Endodermal cell (in vitro differentiated cells): ENCODE measurements at regions not wholly inside any gene's neighbourhood (a gene's known extent, or its start where the extent isn't known, plus 50 kb on each side); places are given as distances from the start of the nearest gene placed in this dataset.

ENCODE experiments used
- DNase-seq: peaks from one replicate; pipeline ENCODE4 v3.0.0-alpha.2; 2017
- H3K27ac ChIP-seq: 2 replicates; pipeline ENCODE4 v1.5.1; 2013; ENCODE audit warnings: mild to moderate bottlenecking, low read depth, low read length, moderate library complexity
- H3K27me3 ChIP-seq: 2 replicates; pipeline ENCODE4 v1.6.1; 2013; ENCODE audit warnings: mild to moderate bottlenecking, low read length, moderate library complexity; ENCODE audit not compliant: insufficient read depth, control insufficient read depth, poor library complexity, severe bottlenecking
- H3K36me3 ChIP-seq: 2 replicates; pipeline ENCODE4 v1.7.0; 2013; ENCODE audit warnings: mild to moderate bottlenecking, low read length, moderate library complexity; ENCODE audit not compliant: control insufficient read depth, insufficient read depth
- H3K4me1 ChIP-seq: one replicate; pipeline ENCODE4 v1.7.0; 2013; ENCODE audit warnings: low read length; ENCODE audit not compliant: control insufficient read depth, insufficient read depth
- H3K4me3 ChIP-seq: 2 replicates; pipeline ENCODE4 v1.5.1; 2013; ENCODE audit warnings: mild to moderate bottlenecking, low read length, moderate library complexity
- H3K9ac ChIP-seq: 2 replicates; pipeline ENCODE4 v1.6.1; 2013; ENCODE audit warnings: mild to moderate bottlenecking, low read length, moderate library complexity; ENCODE audit not compliant: poor library complexity, severe bottlenecking; ENCODE audit errors: extremely low read depth
- H3K9me3 ChIP-seq: 2 replicates; pipeline ENCODE4 v1.6.1; 2013; ENCODE audit warnings: mild to moderate bottlenecking, low read length, moderate library complexity; ENCODE audit not compliant: control insufficient read depth
- H3K27ac Mint-ChIP-seq: 2 replicates; pipeline ENCODE4 v1.8.0; 2020; ENCODE audit warnings: mixed read lengths
- H3K27me3 Mint-ChIP-seq: 2 replicates; pipeline ENCODE4 v1.8.0; 2021; ENCODE audit warnings: mild to moderate bottlenecking, mixed read lengths; ENCODE audit not compliant: insufficient read depth
- H3K36me3 Mint-ChIP-seq: 2 replicates; pipeline ENCODE4 v1.8.0; 2020; ENCODE audit warnings: low read depth, mixed read lengths
- H3K4me1 Mint-ChIP-seq: 2 replicates; pipeline ENCODE4 v1.8.0; 2020; ENCODE audit warnings: mixed read lengths
- H3K4me3 Mint-ChIP-seq: 2 replicates; pipeline ENCODE4 v1.8.0; 2020; ENCODE audit warnings: mild to moderate bottlenecking, moderate library complexity, mixed read lengths
- H3K9me3 Mint-ChIP-seq: 2 replicates; pipeline ENCODE4 v1.8.0; 2020; ENCODE audit warnings: mild to moderate bottlenecking, mixed read lengths
- CTCF ChIP-seq: fragments of 200-600 bp; sonication (generic); conservative IDR thresholded peaks from 2 replicates; pipeline ENCODE4 v1.5.0; 2021; ENCODE audit warnings: antibody characterized with exemption, mild to moderate bottlenecking
- WGBS, 2 experiments: methylation state at CpG; one replicate each; pipeline versions ENCODE4 v1.1.5 to v1.1.7; 2013; ENCODE audit warnings: missing lambda C conversion rate in 2 of 2, mixed read lengths in 1 of 2; ENCODE audit not compliant: insufficient coverage in 1 of 2, insufficient read length in 1 of 2; 5-methylcytosine and 5-hydroxymethylcytosine counted together

GRCh38 chr12:95390192-95390591 lies 83.8 kb upstream of the METAP2 start:
- Mint-ChIP-seq H3K4me3 (no peak overlapping the region), H3K4me1 (no peaks in the 10 kb centered on the region), H3K9me3 (peaks cover 43% of the 10 kb centered on the region), H3K27ac (no peak overlapping the region), H3K27me3 (peaks cover 2% of the 10 kb centered on the region), H3K36me3 (peaks cover 9% of the 10 kb centered on the region)
- no peak for TF ChIP-seq CTCF
- Histone ChIP-seq H3K9ac (no peak overlapping the region), H3K27me3 (no peaks in the 10 kb centered on the region), H3K36me3 (no peaks in the 10 kb centered on the region), H3K27ac (no peak overlapping the region), H3K9me3 (peaks cover 39% of the 10 kb centered on the region), H3K4me3 (no peak overlapping the region), H3K4me1 (no peaks in the 10 kb centered on the region)
- WGBS, 2 experiments, result 90% methylated on average over 1 of the region's 1 CpG; no CpG with 5 or more reads in 1 of the 2 experiments
- peak; percentile 7 for DNase-seq

- Histone ChIP-seq H3K4me3 (no peak overlapping the region), H3K9me3 (peaks cover 45% of the 10 kb centered on the region), H3K27ac (no peak overlapping the region), H3K27me3 (no peaks in the 10 kb centered on the region), H3K36me3 (no peaks in the 10 kb centered on the region), H3K4me1 (no peaks in the 10 kb centered on the region), H3K9ac (no peak overlapping the region)
- Mint-ChIP-seq H3K4me3 (no peak overlapping the region), H3K27ac (no peak overlapping the region), H3K27me3 (peaks cover 5% of the 10 kb centered on the region), H3K4me1 (no peaks in the 10 kb centered on the region), H3K9me3 (peaks cover 50% of the 10 kb centered on the region), H3K36me3 (peaks cover 9% of the 10 kb centered on the region)
- no peak for TF ChIP-seq CTCF
- WGBS, 2 experiments, result 67 to 82% methylated on average over 1 to 3 of the region's 3 CpGs
- no peak for DNase-seq
Observed at GRCh38 chr12:95390932-95391331, 83.0 kb upstream of the METAP2 start.

DNA sequence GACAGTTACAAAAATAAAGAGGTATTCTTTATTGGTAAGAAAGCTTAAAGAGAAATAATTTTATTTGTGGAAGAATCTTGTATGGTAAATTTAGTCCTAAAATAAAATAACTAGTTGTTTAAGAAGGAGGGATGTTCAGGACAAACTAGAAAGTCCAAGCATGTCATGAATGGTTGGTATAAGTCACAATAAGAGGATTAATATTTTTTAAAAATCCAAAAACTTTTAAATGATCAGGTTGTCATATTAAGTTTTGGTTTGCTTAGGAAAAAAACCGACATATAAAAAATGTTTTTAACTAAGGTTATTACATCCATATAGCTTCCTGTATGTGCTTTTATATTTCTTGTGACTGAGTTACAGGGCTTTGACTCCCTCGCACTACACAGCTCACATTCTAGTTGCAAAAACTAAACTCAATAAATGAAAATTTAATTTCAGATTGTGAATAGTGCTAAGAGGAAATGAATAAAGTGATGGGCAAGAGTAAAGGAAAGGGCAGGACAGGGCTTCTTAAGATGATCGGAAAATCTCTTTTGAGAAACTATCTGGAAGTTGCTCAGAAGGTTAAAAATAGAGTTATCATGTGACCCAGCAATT lies 80.7 kb upstream of the METAP2 start:
- Histone ChIP-seq H3K27ac (no peak overlapping the region), H3K9me3 (peaks cover 45% of the 10 kb centered on the region), H3K27me3 (no peaks in the 10 kb centered on the region), H3K4me1 (no peaks in the 10 kb centered on the region), H3K4me3 (peak overlapping the region; percentile 44), H3K36me3 (no peaks in the 10 kb centered on the region), H3K9ac (no peak overlapping the region)
- no peak overlapping the region for H3K27ac Mint-ChIP-seq
- no peak for TF ChIP-seq CTCF
- 97 to 100% methylated on average over 1 to 2 of the region's 3 CpGs for WGBS, 2 experiments
- H3K27me3 Mint-ChIP-seq, result peaks cover 20% of the 10 kb centered on the region
- DNase-seq, result no peak
- peaks cover 9% of the 10 kb centered on the region for H3K36me3 Mint-ChIP-seq
- no peak overlapping the region for H3K4me3 Mint-ChIP-seq
- peaks cover 57% of the 10 kb centered on the region for H3K9me3 Mint-ChIP-seq
- no peaks in the 10 kb centered on the region for H3K4me1 Mint-ChIP-seq
